ENCODE measurements at regions not wholly inside any gene's neighbourhood (a gene's known extent, or its start where the extent isn't known, plus 50 kb on each side); places are given as distances from the start of the nearest gene placed in this dataset.
"Not testable (repeated sequence)": the region's sequence is repeated elsewhere in the genome, so short reads cannot be mapped to it uniquely, and the experiment has no call there.

DNA sequence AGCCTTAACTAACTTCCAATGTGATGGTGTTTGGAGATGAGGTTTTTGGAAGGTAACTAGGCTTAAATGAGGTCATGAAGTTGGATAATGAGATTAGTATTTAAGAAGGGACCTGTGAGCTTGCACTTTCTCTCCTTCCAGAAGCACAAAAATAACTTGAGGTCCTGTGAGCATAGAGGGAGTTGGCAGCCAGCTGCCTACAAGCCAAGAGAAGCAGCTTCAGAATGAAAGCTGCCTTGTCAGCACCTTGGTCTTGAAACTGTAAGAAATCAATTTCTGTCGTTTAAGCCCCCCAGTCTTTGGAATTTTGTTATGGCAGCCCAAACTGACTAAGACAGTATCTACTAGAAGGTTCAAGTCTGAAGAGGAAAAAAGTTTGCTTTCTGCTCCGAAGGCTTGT, 280.2 kb upstream of the GALNTL6 start:
- no peak for DNase-seq (ENCODE audit: low spot score)

- peak; percentile 6 for DNase-seq (ENCODE audit: low spot score)
Measured at GRCh38 chr4:171524903-171525302, 288.3 kb upstream of the GALNTL6 start.

DNA sequence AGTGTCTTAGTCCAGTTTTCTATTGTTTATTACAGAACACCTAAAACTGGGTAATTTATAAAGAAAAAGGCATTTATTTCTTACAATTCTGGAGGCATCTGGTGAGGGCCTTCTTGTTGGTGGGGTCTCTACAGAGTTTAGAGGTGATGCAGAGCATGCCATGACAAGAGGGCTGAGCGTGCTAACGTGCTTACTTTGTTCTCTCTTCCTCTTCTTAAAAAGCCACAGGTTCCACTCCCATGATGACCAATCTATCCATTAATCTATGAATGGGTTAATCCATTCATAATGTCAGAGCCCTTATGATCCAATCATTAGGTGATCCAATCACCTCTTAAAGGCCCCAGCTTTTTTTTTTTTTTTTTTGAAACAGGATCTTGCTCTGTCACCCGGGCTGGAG, 291.5 kb upstream of the GALNTL6 start:
- no peak for DNase-seq (ENCODE audit: low spot score)

- no peak for DNase-seq (ENCODE audit: low spot score)
Measured at GRCh38 chr4:171519457-171519856, 293.7 kb upstream of the GALNTL6 start.

GRCh38 chr4:171517883-171518282, 295.3 kb upstream of the GALNTL6 start:
- no peak for DNase-seq (ENCODE audit: low spot score)

- DNase-seq (ENCODE audit: low spot score): no peak
Measured at GRCh38 chr4:171516694-171517093, 296.5 kb upstream of the GALNTL6 start.

GRCh38 chr4:171484681-171485080, 328.5 kb upstream of the GALNTL6 start:
- peak; percentile 6 for DNase-seq (ENCODE audit: low spot score)

GRCh38 chr4:171478181-171478580, 335.0 kb upstream of the GALNTL6 start:
- DNase-seq (ENCODE audit: low spot score): no peak

GRCh38 chr4:171475111-171475510, 338.1 kb upstream of the GALNTL6 start:
- DNase-seq (ENCODE audit: low spot score): not testable (repeated sequence)

DNA sequence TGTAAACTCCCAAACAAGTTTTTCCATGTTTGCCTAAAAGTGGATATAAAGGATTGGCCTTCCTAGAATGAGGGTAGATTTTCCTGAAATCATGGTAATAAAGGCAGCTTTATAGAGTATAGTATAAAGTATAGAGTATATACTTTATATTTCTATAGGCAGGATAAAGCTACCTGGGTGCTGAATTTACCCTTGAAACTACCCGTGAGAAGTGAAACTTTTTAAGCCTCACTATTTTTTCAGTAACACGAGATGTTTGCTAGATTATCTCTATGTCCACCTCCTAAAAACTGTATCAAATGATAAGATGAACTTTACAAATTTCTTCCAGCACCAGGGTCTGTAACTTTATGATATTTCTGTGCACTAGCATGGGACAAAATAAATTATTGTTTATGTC, 340.0 kb upstream of the GALNTL6 start:
- no peak for DNase-seq (ENCODE audit: low spot score)

GRCh38 chr4:171472230-171472629, 341.0 kb upstream of the GALNTL6 start:
- no peak for DNase-seq (ENCODE audit: low spot score)

DNA sequence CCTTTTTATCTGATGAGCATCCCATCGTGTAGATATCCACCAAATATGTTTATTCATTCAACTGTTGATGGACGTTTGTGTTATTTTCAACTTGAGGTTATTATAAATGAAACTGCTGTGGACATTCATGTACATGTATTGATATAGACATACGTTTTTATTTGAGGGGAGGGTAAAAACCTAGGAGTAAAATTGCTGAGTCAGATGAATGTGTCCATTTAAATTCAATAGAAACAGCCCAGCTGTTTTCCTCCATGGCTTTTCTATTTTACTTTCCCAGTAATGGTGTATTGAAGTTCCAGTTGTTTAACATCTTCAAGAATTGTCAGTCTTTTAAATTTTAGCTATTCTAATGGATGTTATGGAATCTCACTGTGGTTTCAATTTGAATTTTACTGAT, 348.7 kb upstream of the GALNTL6 start:
- DNase-seq (ENCODE audit: low spot score): no peak

- peak; percentile 9 for DNase-seq (ENCODE audit: low spot score)
Measured at GRCh38 chr4:171461191-171461590, 352.0 kb upstream of the GALNTL6 start.

- no peak for DNase-seq (ENCODE audit: low spot score)
Measured at GRCh38 chr4:171448919-171449481, 364.2 kb upstream of the GALNTL6 start.

- DNase-seq (ENCODE audit: low spot score): no peak
Measured at GRCh38 chr4:171448358-171448757, 364.8 kb upstream of the GALNTL6 start.

DNA sequence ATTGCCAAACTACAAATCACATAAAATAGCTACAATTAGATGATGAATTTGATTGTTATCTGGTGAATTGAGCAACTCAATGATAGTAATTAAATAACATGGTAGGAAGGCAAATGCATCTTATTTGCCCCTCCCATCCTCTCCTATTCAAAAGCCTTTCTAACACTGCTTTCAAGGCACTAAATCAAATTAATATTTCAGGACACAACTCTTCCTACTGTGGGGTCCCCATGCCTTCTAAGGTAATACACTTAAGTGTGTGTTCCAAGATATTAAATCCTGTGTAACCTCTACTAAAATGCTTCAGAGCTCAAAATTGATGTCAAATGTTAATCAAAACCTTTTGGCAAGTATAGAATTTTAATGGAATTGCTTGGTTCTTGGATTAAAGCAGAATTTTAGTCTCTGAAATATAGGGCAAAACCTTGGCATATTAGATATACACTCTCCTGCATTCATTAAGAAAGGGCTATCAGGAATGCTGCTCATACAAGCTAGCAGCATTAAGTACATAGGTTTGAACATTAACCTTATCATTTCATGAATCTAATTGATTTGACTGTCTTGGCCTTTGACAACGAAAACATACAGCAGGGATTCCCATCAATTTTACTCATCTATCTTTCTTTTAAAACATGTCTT, 371.8 kb upstream of the GALNTL6 start:
- DNase-seq (ENCODE audit: low spot score): no peak

DNA sequence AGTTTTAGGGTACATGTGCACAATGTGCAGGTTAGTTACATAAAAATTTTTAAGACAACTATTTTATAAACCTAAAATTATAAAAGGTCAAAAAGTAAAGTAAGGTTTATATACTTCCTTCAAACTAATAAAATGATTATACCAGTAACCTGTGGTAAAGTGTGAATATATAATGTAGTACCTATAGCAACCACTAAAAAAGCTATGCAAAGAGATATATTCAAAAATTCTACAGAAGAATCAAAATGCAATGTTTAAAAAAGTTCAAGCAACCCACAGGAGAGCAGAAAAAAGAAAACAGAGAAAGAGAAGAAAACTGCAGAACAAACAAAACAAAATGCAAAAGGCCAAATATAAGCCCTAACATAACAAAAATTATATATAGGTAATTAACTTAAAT, 379.5 kb upstream of the GALNTL6 start:
- DNase-seq (ENCODE audit: low spot score): no peak

GRCh38 chr4:171432536-171432935, 380.7 kb upstream of the GALNTL6 start:
- DNase-seq (ENCODE audit: low spot score): no peak

GRCh38 chr4:171430495-171430894, 382.7 kb upstream of the GALNTL6 start:
- DNase-seq (ENCODE audit: low spot score): no peak

DNA sequence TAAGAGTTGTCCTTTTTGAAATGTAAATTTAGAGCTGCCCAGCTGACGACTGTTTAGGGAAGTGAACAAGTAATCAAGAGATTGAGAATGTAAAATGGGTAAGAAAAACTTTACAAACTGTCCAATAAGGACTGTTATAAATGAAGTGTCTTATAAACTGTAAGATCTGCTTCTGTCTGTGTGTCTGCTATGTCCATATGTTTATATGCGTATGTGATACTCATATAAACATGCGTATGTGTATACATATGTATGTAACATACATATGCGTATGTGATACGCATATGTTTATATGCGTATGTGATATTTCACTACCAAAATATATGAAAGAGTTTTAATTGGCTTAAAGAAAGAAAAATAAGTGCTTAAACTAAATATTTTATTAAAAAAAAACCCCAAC, 416.0 kb upstream of the GALNTL6 start:
- DNase-seq (ENCODE audit: low spot score): no peak

DNA sequence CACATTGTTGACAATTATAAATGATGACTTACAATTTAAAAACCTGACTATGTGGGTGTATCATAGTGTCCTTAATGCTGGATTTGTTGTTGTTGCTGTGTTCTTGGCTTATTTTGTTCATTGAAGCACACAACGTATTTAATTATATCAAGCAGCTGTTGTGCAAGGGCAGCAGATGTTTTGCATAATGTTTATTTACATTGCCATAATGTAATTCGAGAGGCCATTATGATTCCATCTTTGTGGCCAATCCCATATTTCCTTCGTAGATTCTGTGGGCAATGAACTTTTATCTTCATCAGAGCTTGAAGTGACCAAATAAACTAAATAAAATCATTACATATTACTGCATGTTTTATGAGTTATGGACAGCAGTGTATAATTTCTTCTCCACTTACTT, 422.6 kb upstream of the GALNTL6 start:
- DNase-seq (ENCODE audit: low spot score): no peak

DNA sequence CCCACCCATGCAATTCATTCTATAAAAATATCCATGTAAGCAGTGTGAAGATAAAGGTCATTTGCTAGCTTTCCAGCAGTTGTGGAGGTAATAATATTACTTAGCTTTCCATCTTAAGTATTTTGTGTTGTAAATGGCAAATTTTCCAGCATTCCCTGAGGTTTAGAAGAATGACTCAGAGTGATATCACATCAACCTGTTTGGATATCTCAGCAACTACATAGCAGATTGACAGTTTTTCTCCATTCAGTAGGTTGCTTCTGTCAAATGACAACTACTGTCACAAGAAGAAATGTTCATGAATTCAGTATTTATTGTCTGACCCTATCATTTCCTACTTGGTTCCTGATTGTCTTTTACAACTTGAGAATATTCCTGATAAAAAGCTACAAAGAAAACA, 434.9 kb upstream of the GALNTL6 start:
- DNase-seq (ENCODE audit: low spot score): no peak

DNA sequence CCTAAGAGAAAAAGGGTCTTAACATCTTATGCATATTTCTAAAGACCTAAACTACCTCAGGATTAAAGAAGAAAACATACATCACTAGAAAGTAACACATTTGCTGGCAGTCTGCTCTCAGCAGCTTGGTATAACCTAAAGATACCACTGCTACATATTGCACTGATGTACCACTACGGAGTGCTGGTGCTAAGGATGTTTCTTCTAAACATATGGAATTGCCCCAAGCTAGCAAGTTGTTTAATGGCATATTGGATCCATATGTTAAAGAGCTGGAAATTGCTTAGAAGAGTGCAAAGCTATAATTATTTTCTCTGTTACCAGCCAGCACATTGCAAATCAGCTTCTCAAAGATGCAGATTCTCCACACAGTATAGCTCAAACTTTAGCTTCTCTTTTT, 436.5 kb upstream of the GALNTL6 start:
- no peak for DNase-seq (ENCODE audit: low spot score)

DNA sequence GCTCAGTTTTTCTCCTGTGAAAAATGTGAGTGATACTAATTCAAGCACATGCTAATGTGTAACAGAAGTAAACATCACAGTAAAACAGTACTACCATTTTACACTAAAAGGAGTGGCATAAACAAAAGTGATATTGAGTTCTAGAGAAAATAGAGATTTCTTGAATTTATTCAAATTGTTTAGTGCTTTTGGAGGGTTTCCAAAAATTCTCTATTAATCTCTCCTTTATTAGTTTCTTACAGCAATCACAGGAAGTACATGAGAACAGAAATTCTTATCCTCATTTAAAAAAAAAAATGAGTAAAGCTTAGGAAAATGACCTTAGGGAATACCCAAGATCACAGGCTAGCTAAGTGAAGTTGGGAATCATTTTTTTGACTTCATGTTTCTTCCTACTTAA, 459.7 kb upstream of the GALNTL6 start:
- peak; percentile 23 for DNase-seq (ENCODE audit: low spot score)

All from COLO829 (cell line).